ENCODE measurements at regions not wholly inside any gene's neighbourhood (a gene's known extent, or its start where the extent isn't known, plus 50 kb on each side); places are given as distances from the start of the nearest gene placed in this dataset.

GRCh38 chr12:126855768-126856167, 1411.2 kb upstream of the TMEM132C start:
- Histone ChIP-seq H3K23me2 (ENCODE audit: low read depth, low read length) (0 out of 2 replicates have a peak, but pooled peaks cover 2% of the 10 kb centered on the region), H2BK20ac (ENCODE audit: low read length) (no peak overlapping the region), H2AFZ (ENCODE audit: low read length) (no peak overlapping the region), H4K5ac (ENCODE audit: insufficient read length, low read depth, low read length) (no peak overlapping the region), H3K56ac (replicated peaks; ENCODE audit: insufficient read length, low read depth, low read length) (no peak overlapping the region), H3K36me3 (ENCODE audit: control insufficient read depth in 2 of 4, insufficient read depth in 4 of 4, low read length in 3 of 4) (no peaks in the 10 kb centered on the region), H3K14ac (ENCODE audit: insufficient read length) (no peak overlapping the region), H2BK120ac (replicated peaks; ENCODE audit: low read depth, low read length) (no peak overlapping the region), H3K18ac (ENCODE audit: extremely low read depth, low read length) (no peak overlapping the region), H3K4me1 (replicated peaks in 1 of 4; ENCODE audit: control insufficient read depth in 3 of 4, insufficient read depth in 4 of 4, low read length in 3 of 4) (no peaks in the 10 kb centered on the region), H3K27me3 (replicated peaks in 1 of 4; ENCODE audit: control insufficient read depth in 3 of 4, extremely low read depth in 1 of 4, insufficient read depth in 3 of 4, low read length in 3 of 4) (no peaks in the 10 kb centered on the region), H3K9me3 (ENCODE audit: insufficient read depth in 2 of 2, low read depth in 1 of 2, low read length in 1 of 2) (no peaks in the 10 kb centered on the region), H2AK5ac (ENCODE audit: low read depth, low read length) (no peak overlapping the region), H3K27ac (ENCODE audit: low read depth, low read length) (no peak overlapping the region), H2BK12ac (ENCODE audit: low read depth, low read length) (no peak overlapping the region), H3K9ac (replicated peaks in 1 of 4; ENCODE audit: extremely low read depth in 1 of 4, low read depth in 3 of 4, low read length in 3 of 4) (no peak overlapping the region), H4K8ac (ENCODE audit: extremely low read depth, insufficient read depth, low read length) (no peak overlapping the region), H2BK15ac (ENCODE audit: low read length) (no peak overlapping the region), H2BK5ac (ENCODE audit: low read depth, low read length) (no peak overlapping the region), H3K23ac (ENCODE audit: insufficient read length) (no peak overlapping the region), H3K4ac (replicated peaks; ENCODE audit: insufficient read length, low read depth, low read length) (no peak overlapping the region), H4K91ac (replicated peaks; ENCODE audit: insufficient read length, low read length) (no peak overlapping the region), H3K79me1 (ENCODE audit: low read depth, low read length) (no peaks in the 10 kb centered on the region), H3K4me2 (ENCODE audit: insufficient read depth in 1 of 2, low read depth in 2 of 2, low read length in 2 of 2) (no peak overlapping the region), H3K79me2 (ENCODE audit: control insufficient read depth in 1 of 2, insufficient read depth in 2 of 2, low read length in 2 of 2) (no peaks in the 10 kb centered on the region), H3K4me3 (ENCODE audit: extremely low read depth in 1 of 4, insufficient read depth in 2 of 4, low read depth in 3 of 4, low read length in 4 of 4) (no peak overlapping the region), H4K20me1 (replicated peaks in 1 of 2; ENCODE audit: control insufficient read depth in 1 of 2, insufficient read depth in 2 of 2, low read length in 2 of 2) (no peaks in the 10 kb centered on the region)
- ChIA-PET CTCF (ENCODE audit: partially characterized antibody) (interaction anchor here (0.9 to 1.8 kb wide), 4 partner anchors 13 to 23 kb away, joined by 3 to 5 read pairs (median 3); no protein-coding TSS in a partner anchor), POLR2A (ENCODE audit: partially characterized antibody) (interaction anchor here (0.7 kb wide), 1 partner anchor 67 kb away, joined by 4 read pairs; no protein-coding TSS in a partner anchor)
- FAIRE-seq, result no peak
- no peak for DNase-seq (ENCODE audit: low read depth in 1 of 2, low spot score in 2 of 2)
- TF ChIP-seq SP1 (IDR thresholded peaks at IDR 0.05; ENCODE audit: low read depth, low read length) (no peak), SP2 (IDR thresholded peaks at IDR 0.05; ENCODE audit: low read length) (no peak), E2F6 (IDR thresholded peaks at IDR 0.05) (no peak)
